ENCODE measurements at regions not wholly inside any gene's neighbourhood (a gene's known extent, or its start where the extent isn't known, plus 50 kb on each side); places are given as distances from the start of the nearest gene placed in this dataset.
"Not testable (repeated sequence)": the region's sequence is repeated elsewhere in the genome, so short reads cannot be mapped to it uniquely, and the experiment has no call there.

DNA sequence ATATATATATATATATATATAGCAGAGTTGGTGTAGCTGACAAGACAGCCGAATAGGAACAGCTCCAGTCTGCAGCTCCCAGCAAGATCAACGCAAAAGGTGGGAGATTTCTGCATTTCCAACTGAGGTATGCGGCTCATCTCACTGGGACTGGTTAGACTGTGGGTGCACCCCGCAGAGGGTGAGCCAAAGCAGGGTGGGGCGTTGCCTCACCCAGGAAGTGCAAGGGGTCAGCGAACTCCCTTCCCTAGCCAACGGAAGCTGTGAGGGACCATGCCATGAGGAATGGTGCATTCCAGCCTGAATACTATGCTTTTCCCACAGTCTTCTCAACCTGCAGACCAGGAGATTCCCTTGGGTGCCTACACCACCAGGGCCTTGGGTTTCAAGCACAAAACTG lies 81.7 kb upstream of the ST3GAL6 start:
- H3K4me2 ChIP-seq (ENCODE audit: low read depth, low read length) = no peak overlapping the region
- no peaks in the 10 kb centered on the region for H3K9me3 ChIP-seq (replicated peaks; ENCODE audit: insufficient read depth, low read length)
- no peak for DNase-seq
- H3F3A ChIP-seq (ENCODE audit: insufficient read depth, low read length) = no peaks in the 10 kb centered on the region
- H3K27ac ChIP-seq (ENCODE audit: low read length) = no peak overlapping the region
- no peak overlapping the region for H3K4me3 ChIP-seq (ENCODE audit: low read length)
- TF ChIP-seq CTCF (IDR thresholded peaks at IDR 0.05; ENCODE audit: low read length) (no peak), EZH2 (optimal IDR thresholded peaks at IDR 0.05; ENCODE audit: low read depth, low read length) (no peak), EZH2phosphoT487 (IDR thresholded peaks at IDR 0.05; ENCODE audit: low read length) (no peak)
- no peaks in the 10 kb centered on the region for H3K36me3 ChIP-seq (replicated peaks; ENCODE audit: insufficient read depth, low read length)
- H3K9ac ChIP-seq (ENCODE audit: low read length) = no peak overlapping the region
- H3K4me1 ChIP-seq (ENCODE audit: low read length) = no peaks in the 10 kb centered on the region
- H3K27me3 ChIP-seq (replicated peaks; ENCODE audit: insufficient read depth, low read length) = no peaks in the 10 kb centered on the region
- H2AFZ ChIP-seq (ENCODE audit: low read length) = no peak overlapping the region
- no peaks in the 10 kb centered on the region for H3K79me2 ChIP-seq (ENCODE audit: low read length)
- H4K20me1 ChIP-seq (ENCODE audit: insufficient read depth, low read length) = no peaks in the 10 kb centered on the region
- H3K9me2 ChIP-seq (replicated peaks; ENCODE audit: insufficient read depth, low read length) = no peaks in the 10 kb centered on the region

DNA sequence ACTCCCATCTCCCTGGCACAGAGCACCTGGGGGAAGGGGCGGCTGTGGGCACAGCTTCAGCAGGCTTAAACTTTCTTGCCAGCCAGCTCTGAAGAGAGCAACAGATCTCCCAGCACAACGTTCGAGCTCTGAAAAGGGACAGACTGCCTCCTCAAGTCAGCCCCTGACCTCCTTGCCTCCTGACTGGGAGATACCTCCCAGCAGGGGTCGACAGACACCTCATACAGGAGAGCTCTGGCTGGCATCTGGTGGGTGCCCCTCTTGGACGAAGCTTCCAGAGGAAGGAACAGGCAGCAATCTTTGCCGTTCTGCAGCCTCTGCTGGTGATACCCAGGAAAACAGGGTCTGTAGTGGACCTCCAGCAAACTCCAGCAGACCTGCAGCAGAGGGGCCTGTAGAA lies 80.7 kb upstream of the ST3GAL6 start:
- H3F3A ChIP-seq (ENCODE audit: insufficient read depth, low read length); H2AFZ ChIP-seq (ENCODE audit: low read length); H3K9ac ChIP-seq (ENCODE audit: low read length); H3K79me2 ChIP-seq (ENCODE audit: low read length); H3K36me3 ChIP-seq (replicated peaks; ENCODE audit: insufficient read depth, low read length); H3K27me3 ChIP-seq (replicated peaks; ENCODE audit: insufficient read depth, low read length); H3K4me3 ChIP-seq (ENCODE audit: low read length); DNase-seq; H3K27ac ChIP-seq (ENCODE audit: low read length); H3K9me3 ChIP-seq (replicated peaks; ENCODE audit: insufficient read depth, low read length); H3K9me2 ChIP-seq (replicated peaks; ENCODE audit: insufficient read depth, low read length); H3K4me1 ChIP-seq (ENCODE audit: low read length); H4K20me1 ChIP-seq (ENCODE audit: insufficient read depth, low read length); H3K4me2 ChIP-seq (ENCODE audit: low read depth, low read length): not testable (repeated sequence)

GRCh38 chr3:98688363-98688762 lies 74.8 kb upstream of the ST3GAL6 start:
- H3K4me1 ChIP-seq (ENCODE audit: low read length) = peaks cover 4% of the 10 kb centered on the region; the same call in 1 of the 2 replicates
- DNase-seq = no peak

DNA sequence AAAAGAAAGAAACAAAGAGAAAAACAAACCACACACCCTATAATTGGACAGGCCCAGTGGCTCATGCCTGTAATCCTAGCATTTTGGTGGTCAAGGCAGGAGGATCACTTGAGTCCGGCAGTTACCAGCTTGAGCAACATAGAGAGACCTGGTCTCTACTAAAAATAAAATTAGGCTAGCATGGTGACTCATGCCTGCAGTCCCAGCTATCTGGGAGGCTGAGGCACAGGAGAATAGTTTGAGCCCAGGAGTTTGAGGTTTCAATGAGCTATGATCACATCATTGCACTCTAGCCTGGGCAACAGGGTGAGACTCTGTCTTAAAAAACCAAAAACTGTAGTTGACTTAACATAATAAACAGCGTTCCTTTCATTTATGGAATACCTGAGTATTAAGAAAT lies 72.3 kb upstream of the ST3GAL6 start:
- Histone ChIP-seq H3K79me2 (ENCODE audit: low read length) (no peaks in the 10 kb centered on the region), H3K36me3 (replicated peaks; ENCODE audit: insufficient read depth, low read length) (no peaks in the 10 kb centered on the region), H2AFZ (ENCODE audit: low read length) (no peak overlapping the region), H3F3A (ENCODE audit: insufficient read depth, low read length) (no peaks in the 10 kb centered on the region), H3K4me1 (ENCODE audit: low read length) (peaks cover 4% of the 10 kb centered on the region; the same call in 1 of the 2 replicates), H3K4me3 (ENCODE audit: low read length) (no peak overlapping the region), H3K4me2 (ENCODE audit: low read depth, low read length) (no peak overlapping the region), H3K9ac (ENCODE audit: low read length) (no peak overlapping the region), H3K27me3 (replicated peaks; ENCODE audit: insufficient read depth, low read length) (no peaks in the 10 kb centered on the region), H3K27ac (ENCODE audit: low read length) (no peak overlapping the region), H3K9me2 (replicated peaks; ENCODE audit: insufficient read depth, low read length) (no peaks in the 10 kb centered on the region), H4K20me1 (ENCODE audit: insufficient read depth, low read length) (no peaks in the 10 kb centered on the region), H3K9me3 (replicated peaks; ENCODE audit: insufficient read depth, low read length) (no peaks in the 10 kb centered on the region)
- DNase-seq = no peak
- TF ChIP-seq EZH2 (optimal IDR thresholded peaks at IDR 0.05; ENCODE audit: low read depth, low read length) (no peak), EZH2phosphoT487 (IDR thresholded peaks at IDR 0.05; ENCODE audit: low read length) (no peak), CTCF (IDR thresholded peaks at IDR 0.05; ENCODE audit: low read length) (no peak)

More at GRCh38 chr3:98688363-98688762, 74.8 kb upstream of the ST3GAL6 start:
- Histone ChIP-seq H3K27ac (ENCODE audit: low read length) (no peak overlapping the region), H4K20me1 (ENCODE audit: insufficient read depth, low read length) (no peaks in the 10 kb centered on the region), H3F3A (ENCODE audit: insufficient read depth, low read length) (no peaks in the 10 kb centered on the region), H3K27me3 (replicated peaks; ENCODE audit: insufficient read depth, low read length) (no peaks in the 10 kb centered on the region), H3K4me3 (ENCODE audit: low read length) (no peak overlapping the region), H3K36me3 (replicated peaks; ENCODE audit: insufficient read depth, low read length) (no peaks in the 10 kb centered on the region), H3K4me2 (ENCODE audit: low read depth, low read length) (no peak overlapping the region), H2AFZ (ENCODE audit: low read length) (no peak overlapping the region), H3K9me3 (replicated peaks; ENCODE audit: insufficient read depth, low read length) (no peaks in the 10 kb centered on the region), H3K79me2 (ENCODE audit: low read length) (no peaks in the 10 kb centered on the region), H3K9ac (ENCODE audit: low read length) (no peak overlapping the region), H3K9me2 (replicated peaks; ENCODE audit: insufficient read depth, low read length) (no peaks in the 10 kb centered on the region)
- TF ChIP-seq CTCF (IDR thresholded peaks at IDR 0.05; ENCODE audit: low read length) (no peak), EZH2 (optimal IDR thresholded peaks at IDR 0.05; ENCODE audit: low read depth, low read length) (no peak), EZH2phosphoT487 (IDR thresholded peaks at IDR 0.05; ENCODE audit: low read length) (no peak)
